HepG2 (cell line): ENCODE measurements at regions not wholly inside any gene's neighbourhood (a gene's known extent, or its start where the extent isn't known, plus 50 kb on each side); places are given as distances from the start of the nearest gene placed in this dataset.

ENCODE experiments used
- ATAC-seq: fragments of 200-7000 bp; cut with Tn5 transposase; 3 replicates; pipeline ENCODE4 v1.9.1; 2020; ENCODE audit warnings: mild to moderate bottlenecking, moderate library complexity
- BruUV-seq: library from RNA; stranded (reverse); fragments of 400-500 nt; replicated peaks from 2 replicates; lab custom pipeline; 2021; lab: Mats Ljungman, UMichigan
- CTCF ChIA-PET: fragments of 300-600 bp; formaldehyde crosslinking; extraction: SDS; loops from one replicate; lab custom pipeline; 2021; ENCODE audit warnings: low total read pairs, inconsistent platforms, low intra/inter-chr PET ratio; lab: Yijun Ruan, JAX
- POLR2A ChIA-PET: fragments of 350-600 bp; sonication (Branson Sonifier 250); formaldehyde crosslinking; loops from one replicate; lab custom pipeline; 2020; ENCODE audit warnings: antibody characterized with exemption, inconsistent platforms; lab: Yijun Ruan, JAX
- DNase-seq: peaks from one replicate; pipeline ENCODE4 v3.0.0-alpha.2; 2015; ENCODE audit warnings: low spot score
- FAIRE-seq: peaks from 3 replicates; lab custom pipeline; 2011; peaks lifted over from hg19 to GRCh38; lab: Jason Lieb, UNC
- H2AFZ ChIP-seq: one replicate; pipeline ENCODE4 v1.6.1; 2011; ENCODE audit warnings: low read length, inconsistent platforms
- H3K27ac ChIP-seq: fragments of 300-600 bp; 3 replicates; pipeline ENCODE4 v1.8.0; 2011; ENCODE audit warnings: mixed run types, mild to moderate bottlenecking, mixed read lengths, low read length, inconsistent platforms; ENCODE audit not compliant: insufficient read depth; ENCODE audit errors: extremely low read length
- H3K27me3 ChIP-seq, 2 experiments: fragments of 200-600 bp in 1 of 2; 2 replicates in 1 of 2; 3 replicates in 1 of 2; pipeline versions ENCODE4 v1.6.0 to v1.8.0; 2011; ENCODE audit warnings: low read length in 2 of 2, mild to moderate bottlenecking in 2 of 2, moderate library complexity in 2 of 2, inconsistent platforms in 1 of 2; ENCODE audit not compliant: insufficient read depth in 2 of 2, control insufficient read depth in 1 of 2
- H3K36me3 ChIP-seq, 2 experiments: fragments of 200-600 bp in 1 of 2; replicated peaks in 1 of 2; 2 replicates in 1 of 2; 3 replicates in 1 of 2; pipeline versions ENCODE4 v1.5.1 to v1.8.0; 2011; ENCODE audit warnings: low read length in 2 of 2, inconsistent platforms in 1 of 2; ENCODE audit not compliant: insufficient read depth in 2 of 2, control insufficient read depth in 1 of 2
- H3K4me1 ChIP-seq: 2 replicates; pipeline ENCODE4 v1.5.1; 2012; ENCODE audit warnings: low read length, inconsistent platforms; ENCODE audit not compliant: insufficient read depth
- H3K4me2 ChIP-seq: 2 replicates; pipeline ENCODE4 v1.6.0; 2011; ENCODE audit warnings: low read depth, low read length, inconsistent platforms
- H3K4me3 ChIP-seq, 3 experiments: fragments of 200-600 bp in 1 of 3; sonication (generic), shearing (Covaris generic) in 1 of 3; replicated peaks in 1 of 3; 2 replicates each; pipeline ENCODE4 v1.5.1; 2011 to 2016; ENCODE audit warnings: low read length in 3 of 3, inconsistent platforms in 2 of 3, low read depth in 2 of 3, mild to moderate bottlenecking in 2 of 3, control low read depth in 1 of 3, mixed read lengths in 1 of 3; ENCODE audit not compliant: insufficient read depth in 1 of 3
- H3K79me2 ChIP-seq: one replicate; pipeline ENCODE4 v1.6.1; 2011; ENCODE audit warnings: low read length, inconsistent platforms; ENCODE audit not compliant: insufficient read depth
- H3K9ac ChIP-seq: 2 replicates; pipeline ENCODE4 v1.6.0; 2011; ENCODE audit warnings: mild to moderate bottlenecking, low read depth, low read length, inconsistent platforms; ENCODE audit not compliant: insufficient read depth
- H3K9me3 ChIP-seq: 2 replicates; pipeline ENCODE4 v1.5.1; 2012; ENCODE audit warnings: mild to moderate bottlenecking, low read length
- H4K20me1 ChIP-seq: 2 replicates; pipeline ENCODE4 v1.6.0; 2011; ENCODE audit warnings: inconsistent platforms, mild to moderate bottlenecking, low read length, moderate library complexity; ENCODE audit not compliant: insufficient read depth
- NFE2L2 ChIP-seq: fragments of 150-350 bp; IDR thresholded peaks from 2 replicates; pipeline ENCODE4 v1.6.1; 2014; ENCODE audit warnings: low read length
- NKX3-1 ChIP-seq: sonication (generic); formaldehyde crosslinking; IDR thresholded peaks from 2 replicates; pipeline ENCODE4 v1.5.0; 2020; ENCODE audit warnings: missing genetic modification reagents
- POGK ChIP-seq: sonication (generic); formaldehyde crosslinking; conservative IDR thresholded peaks from 2 replicates; pipeline ENCODE4 v1.8.0; 2022; ENCODE audit warnings: mild to moderate bottlenecking, moderate library complexity, missing genetic modification reagents
- TP53 ChIP-seq: sonication (generic); formaldehyde crosslinking; conservative IDR thresholded peaks from 2 replicates; pipeline ENCODE4 v1.4.0; 2020; ENCODE audit warnings: missing genetic modification reagents
- ZNF776 ChIP-seq: sonication (generic); formaldehyde crosslinking; IDR thresholded peaks from 2 replicates; pipeline ENCODE4 v1.4.0; 2020; ENCODE audit warnings: mild to moderate bottlenecking, missing genetic modification reagents
- WGBS: methylation state at CpG from one replicate; pipeline ENCODE4 v1.1.6; 2017; ENCODE audit warnings: low lambda C conversion rate; 5-methylcytosine and 5-hydroxymethylcytosine counted together
- in situ Hi-C: cut with HindIII; loops from 2 replicates; pipeline ENCODE4 v1.10.0; 2017; ENCODE audit warnings: low pct_unique_long_range_greater_than_20kb; ENCODE audit not compliant: extremely low pct_ligation_motif_present
- intact Hi-C: fragments of 100-400 bp; cut with micrococcal nuclease; formaldehyde crosslinking; loops from one replicate; pipeline ENCODE4 v1.10.0; 2022; ENCODE audit not compliant: unreplicated experiment
- TF ChIP-seq, protein P1 (sequence below): sonication (generic); formaldehyde crosslinking; IDR thresholded peaks from 2 replicates; pipeline ENCODE4 v1.5.1; 2020; ENCODE audit warnings: missing genetic modification reagents, mild to moderate bottlenecking, borderline replicate concordance

GRCh38 chr12:70151993-70152392, 91.2 kb upstream of the CNOT2 start:
- CTCF ChIA-PET = no interaction called here
- ATAC-seq (no peak), FAIRE-seq (no peak)

GRCh38 chr12:70154087-70154638, 89.1 kb upstream of the CNOT2 start:
- Histone ChIP-seq H3K4me2 (no peak overlapping the region), H3K9me3 (peaks cover 47% of the 10 kb centered on the region), H3K79me2 (no peaks in the 10 kb centered on the region), H3K4me3 (no peak overlapping the region), H4K20me1 (no peaks in the 10 kb centered on the region), H3K27me3 (no peaks in the 10 kb centered on the region), H3K4me1 (no peaks in the 10 kb centered on the region), H2AFZ (no peak overlapping the region), H3K27ac (no peak overlapping the region), H3K9ac (no peak overlapping the region), H3K36me3 (no peaks in the 10 kb centered on the region)
- CTCF ChIA-PET = no interaction called here
- FAIRE-seq = no peak
- no peak for ATAC-seq
- POLR2A ChIA-PET = no interaction called here
- intact Hi-C loops (no loop called here), in situ Hi-C loops (no loop called here)
- BruUV-seq = no TSS peak
- DNase-seq = no peak
- TF ChIP-seq TP53 (no peak), NFE2L2 (no peak), NKX3-1 (CRISPR knock-in tag) (no peak)
- TF ChIP-seq, protein P1, sequence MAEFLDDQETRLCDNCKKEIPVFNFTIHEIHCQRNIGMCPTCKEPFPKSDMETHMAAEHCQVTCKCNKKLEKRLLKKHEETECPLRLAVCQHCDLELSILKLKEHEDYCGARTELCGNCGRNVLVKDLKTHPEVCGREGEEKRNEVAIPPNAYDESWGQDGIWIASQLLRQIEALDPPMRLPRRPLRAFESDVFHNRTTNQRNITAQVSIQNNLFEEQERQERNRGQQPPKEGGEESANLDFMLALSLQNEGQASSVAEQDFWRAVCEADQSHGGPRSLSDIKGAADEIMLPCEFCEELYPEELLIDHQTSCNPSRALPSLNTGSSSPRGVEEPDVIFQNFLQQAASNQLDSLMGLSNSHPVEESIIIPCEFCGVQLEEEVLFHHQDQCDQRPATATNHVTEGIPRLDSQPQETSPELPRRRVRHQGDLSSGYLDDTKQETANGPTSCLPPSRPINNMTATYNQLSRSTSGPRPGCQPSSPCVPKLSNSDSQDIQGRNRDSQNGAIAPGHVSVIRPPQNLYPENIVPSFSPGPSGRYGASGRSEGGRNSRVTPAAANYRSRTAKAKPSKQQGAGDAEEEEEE (CRISPR knock-in tag) = no peak
- WGBS = 6% methylated on average over 2 of the region's 2 CpGs

More at GRCh38 chr12:70151993-70152392, 91.2 kb upstream of the CNOT2 start:
- no TSS peak for BruUV-seq
- Histone ChIP-seq H3K4me2 (no peak overlapping the region), H3K27ac (no peak overlapping the region), H3K79me2 (no peaks in the 10 kb centered on the region), H3K9me3 (peaks cover 28% of the 10 kb centered on the region), H3K27me3 (no peaks in the 10 kb centered on the region), H3K36me3 (no peaks in the 10 kb centered on the region), H3K4me1 (no peaks in the 10 kb centered on the region), H4K20me1 (no peaks in the 10 kb centered on the region), H3K4me3 (no peak overlapping the region), H3K9ac (no peak overlapping the region), H2AFZ (no peak overlapping the region)
- DNase-seq = no peak
- intact Hi-C loops (no loop called here), in situ Hi-C loops (no loop called here)
- POLR2A ChIA-PET = no interaction called here
- WGBS = 18% methylated on average over 4 of the region's 4 CpGs
- TF ChIP-seq POGK (CRISPR knock-in tag) = no peak
- no peak for TF ChIP-seq ZNF776
